HepG2 (cell line): ENCODE measurements at regions not wholly inside any gene's neighbourhood (a gene's known extent, or its start where the extent isn't known, plus 50 kb on each side); places are given as distances from the start of the nearest gene placed in this dataset.

Experiments
- ATAC-seq: fragments of 200-7000 bp; cut with Tn5 transposase; 3 replicates; pipeline ENCODE4 v1.9.1; 2020; ENCODE audit warnings: mild to moderate bottlenecking, moderate library complexity
- BruUV-seq: library from RNA; stranded (reverse); fragments of 400-500 nt; replicated peaks from 2 replicates; lab custom pipeline; 2021; lab: Mats Ljungman, UMichigan
- CTCF ChIA-PET: fragments of 300-600 bp; formaldehyde crosslinking; extraction: SDS; loops from one replicate; lab custom pipeline; 2021; ENCODE audit warnings: low total read pairs, inconsistent platforms, low intra/inter-chr PET ratio; lab: Yijun Ruan, JAX
- POLR2A ChIA-PET: fragments of 350-600 bp; sonication (Branson Sonifier 250); formaldehyde crosslinking; loops from one replicate; lab custom pipeline; 2020; ENCODE audit warnings: antibody characterized with exemption, inconsistent platforms; lab: Yijun Ruan, JAX
- DNase-seq: peaks from one replicate; pipeline ENCODE4 v3.0.0-alpha.2; 2015; ENCODE audit warnings: low spot score
- FAIRE-seq: peaks from 3 replicates; lab custom pipeline; 2011; peaks lifted over from hg19 to GRCh38; lab: Jason Lieb, UNC
- H2AFZ ChIP-seq: one replicate; pipeline ENCODE4 v1.6.1; 2011; ENCODE audit warnings: low read length, inconsistent platforms
- H3K27ac ChIP-seq: fragments of 300-600 bp; 3 replicates; pipeline ENCODE4 v1.8.0; 2011; ENCODE audit warnings: mixed run types, mild to moderate bottlenecking, mixed read lengths, low read length, inconsistent platforms; ENCODE audit not compliant: insufficient read depth; ENCODE audit errors: extremely low read length
- H3K27me3 ChIP-seq, 2 experiments: fragments of 200-600 bp in 1 of 2; 2 replicates in 1 of 2; 3 replicates in 1 of 2; pipeline versions ENCODE4 v1.6.0 to v1.8.0; 2011; ENCODE audit warnings: low read length in 2 of 2, mild to moderate bottlenecking in 2 of 2, moderate library complexity in 2 of 2, inconsistent platforms in 1 of 2; ENCODE audit not compliant: insufficient read depth in 2 of 2, control insufficient read depth in 1 of 2
- H3K36me3 ChIP-seq, 2 experiments: fragments of 200-600 bp in 1 of 2; replicated peaks in 1 of 2; 2 replicates in 1 of 2; 3 replicates in 1 of 2; pipeline versions ENCODE4 v1.5.1 to v1.8.0; 2011; ENCODE audit warnings: low read length in 2 of 2, inconsistent platforms in 1 of 2; ENCODE audit not compliant: insufficient read depth in 2 of 2, control insufficient read depth in 1 of 2
- H3K4me1 ChIP-seq: 2 replicates; pipeline ENCODE4 v1.5.1; 2012; ENCODE audit warnings: low read length, inconsistent platforms; ENCODE audit not compliant: insufficient read depth
- H3K4me2 ChIP-seq: 2 replicates; pipeline ENCODE4 v1.6.0; 2011; ENCODE audit warnings: low read depth, low read length, inconsistent platforms
- H3K4me3 ChIP-seq, 3 experiments: fragments of 200-600 bp in 1 of 3; sonication (generic), shearing (Covaris generic) in 1 of 3; replicated peaks in 1 of 3; 2 replicates each; pipeline ENCODE4 v1.5.1; 2011 to 2016; ENCODE audit warnings: low read length in 3 of 3, inconsistent platforms in 2 of 3, low read depth in 2 of 3, mild to moderate bottlenecking in 2 of 3, control low read depth in 1 of 3, mixed read lengths in 1 of 3; ENCODE audit not compliant: insufficient read depth in 1 of 3
- H3K79me2 ChIP-seq: one replicate; pipeline ENCODE4 v1.6.1; 2011; ENCODE audit warnings: low read length, inconsistent platforms; ENCODE audit not compliant: insufficient read depth
- H3K9ac ChIP-seq: 2 replicates; pipeline ENCODE4 v1.6.0; 2011; ENCODE audit warnings: mild to moderate bottlenecking, low read depth, low read length, inconsistent platforms; ENCODE audit not compliant: insufficient read depth
- H3K9me3 ChIP-seq: 2 replicates; pipeline ENCODE4 v1.5.1; 2012; ENCODE audit warnings: mild to moderate bottlenecking, low read length
- H4K20me1 ChIP-seq: 2 replicates; pipeline ENCODE4 v1.6.0; 2011; ENCODE audit warnings: inconsistent platforms, mild to moderate bottlenecking, low read length, moderate library complexity; ENCODE audit not compliant: insufficient read depth
- AKAP8 ChIP-seq: sonication (generic); formaldehyde crosslinking; IDR thresholded peaks from 2 replicates; pipeline ENCODE4 v1.5.1; 2020; ENCODE audit warnings: mild to moderate bottlenecking, missing genetic modification reagents
- BRD4 ChIP-seq: sonication (generic); formaldehyde crosslinking; IDR thresholded peaks from 2 replicates; pipeline ENCODE4 v1.4.0; 2020; ENCODE audit warnings: missing genetic modification reagents
- CEBPG ChIP-seq: IDR thresholded peaks from 2 replicates; pipeline ENCODE4 v1.6.1; 2016
- FUBP1 ChIP-seq: sonication (generic); formaldehyde crosslinking; IDR thresholded peaks from 2 replicates; pipeline ENCODE4 v1.5.1; 2020; ENCODE audit warnings: missing genetic modification reagents, mild to moderate bottlenecking, borderline replicate concordance
- GATAD1 ChIP-seq: IDR thresholded peaks from 2 replicates; pipeline ENCODE4 v1.6.1; 2016; ENCODE audit warnings: missing genetic modification reagents, missing compliant biosample characterization
- MED1 ChIP-seq: sonication (generic); formaldehyde crosslinking; IDR thresholded peaks from 2 replicates; pipeline ENCODE4 v1.4.0; 2020; ENCODE audit warnings: missing genetic modification reagents
- MTA1 ChIP-seq: sonication (generic); formaldehyde crosslinking; IDR thresholded peaks from 2 replicates; pipeline ENCODE4 v1.4.0; 2020; ENCODE audit warnings: missing genetic modification reagents, mild to moderate bottlenecking, borderline replicate concordance
- NCOA1 ChIP-seq: sonication (generic); formaldehyde crosslinking; IDR thresholded peaks from 2 replicates; pipeline ENCODE4 v1.9.0; 2021; ENCODE audit warnings: missing genetic modification reagents
- PCBP1 ChIP-seq: fragments of 200-400 bp; formaldehyde crosslinking; IDR thresholded peaks from 2 replicates; pipeline ENCODE4 v1.6.1; 2017; ENCODE audit warnings: mild to moderate bottlenecking, low read depth, low read length, borderline replicate concordance
- RAD51 ChIP-seq: fragments of 450-650 bp; IDR thresholded peaks from 2 replicates; pipeline ENCODE4 v1.6.1; 2016; ENCODE audit warnings: borderline replicate concordance
- TBP ChIP-seq: sonication (generic); formaldehyde crosslinking; IDR thresholded peaks from 2 replicates; pipeline ENCODE4 v1.5.0; 2020; ENCODE audit warnings: missing genetic modification reagents
- TCF12 ChIP-seq, 2 experiments: fragments of 450-650 bp in 1 of 2; sonication (generic) in 1 of 2; formaldehyde crosslinking in 1 of 2; IDR thresholded peaks; 2 replicates each; pipeline versions ENCODE4 v1.6.1 to v1.8.0; 2017 to 2022; ENCODE audit warnings: antibody characterized with exemption in 1 of 2, mild to moderate bottlenecking in 1 of 2, missing genetic modification reagents in 1 of 2, moderate library complexity in 1 of 2
- TEF ChIP-seq: sonication (generic); formaldehyde crosslinking; IDR thresholded peaks from 2 replicates; pipeline ENCODE4 v1.5.0; 2020; ENCODE audit warnings: missing genetic modification reagents
- ZBTB8A ChIP-seq: sonication (generic); formaldehyde crosslinking; IDR thresholded peaks from 2 replicates; pipeline ENCODE4 v1.4.0; 2020; ENCODE audit warnings: mild to moderate bottlenecking, low read depth, missing genetic modification reagents, borderline replicate concordance
- ZNF136 ChIP-seq: sonication (generic); formaldehyde crosslinking; IDR thresholded peaks from 2 replicates; pipeline ENCODE4 v1.8.1; 2022; ENCODE audit warnings: low read depth, mild to moderate bottlenecking, moderate library complexity, missing genetic modification reagents
- ZNF678 ChIP-seq: sonication (generic); formaldehyde crosslinking; IDR thresholded peaks from 2 replicates; pipeline ENCODE4 v1.4.0; 2020; ENCODE audit warnings: mild to moderate bottlenecking, missing genetic modification reagents
- WGBS: methylation state at CpG from one replicate; pipeline ENCODE4 v1.1.6; 2017; ENCODE audit warnings: low lambda C conversion rate; 5-methylcytosine and 5-hydroxymethylcytosine counted together
- in situ Hi-C: cut with HindIII; loops from 2 replicates; pipeline ENCODE4 v1.10.0; 2017; ENCODE audit warnings: low pct_unique_long_range_greater_than_20kb; ENCODE audit not compliant: extremely low pct_ligation_motif_present
- intact Hi-C: fragments of 100-400 bp; cut with micrococcal nuclease; formaldehyde crosslinking; loops from one replicate; pipeline ENCODE4 v1.10.0; 2022; ENCODE audit not compliant: unreplicated experiment

DNA sequence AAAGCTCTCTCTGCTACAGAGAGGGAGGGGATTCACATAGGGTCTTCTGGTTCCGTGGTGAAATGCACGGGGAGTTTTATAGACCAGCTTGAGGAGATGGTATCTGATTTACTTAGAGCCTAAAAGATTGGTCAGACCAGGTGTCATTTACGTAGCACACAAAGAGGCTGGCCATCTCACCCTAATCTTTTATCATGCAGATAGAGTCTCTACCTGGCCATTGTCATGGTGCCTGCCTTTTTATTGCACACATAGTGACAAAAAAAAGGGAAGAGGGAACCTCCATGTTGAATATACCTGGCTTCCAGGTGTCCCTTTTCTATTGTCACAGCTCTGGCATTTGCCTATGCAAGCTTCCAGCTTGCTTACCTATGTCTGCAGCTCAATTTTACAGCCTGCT is 1456.1 kb downstream of the GATA3 start:
- FAIRE-seq (no peak), DNase-seq (no peak), ATAC-seq (no peak)
- no peak overlapping the region for H3K4me2 ChIP-seq
- H2AFZ ChIP-seq: no peak overlapping the region
- in situ Hi-C loops: no loop called here
- no peak overlapping the region for H3K4me3 ChIP-seq
- ChIA-PET CTCF (no interaction called here), POLR2A (no interaction called here)
- H3K9me3 ChIP-seq: peaks cover 92% of the 10 kb centered on the region
- no peaks in the 10 kb centered on the region for H3K27me3 ChIP-seq
- WGBS: 0% methylated on average over 3 of the region's 3 CpGs
- intact Hi-C loops: no loop called here
- TF ChIP-seq TCF12 (IDR thresholded peaks at IDR 0.05): no peak
- TF ChIP-seq TCF12 (CRISPR knock-in tag; IDR thresholded peaks at IDR 0.05): no peak
- no peak for TF ChIP-seq FUBP1 (CRISPR knock-in tag)
- TF ChIP-seq MED1 (CRISPR knock-in tag): no peak
- no peak for TF ChIP-seq AKAP8 (CRISPR knock-in tag)
- TF ChIP-seq GATAD1 (CRISPR knock-in tag): no peak
- no peak for TF ChIP-seq RAD51
- no peak for TF ChIP-seq BRD4 (CRISPR knock-in tag)
- no peak for TF ChIP-seq TEF (CRISPR knock-in tag)
- no peak for TF ChIP-seq CEBPG (CRISPR knock-in tag)
- TF ChIP-seq ZNF136 (CRISPR knock-in tag): no peak
- TF ChIP-seq NCOA1 (CRISPR knock-in tag): no peak
- no peak for TF ChIP-seq MTA1 (CRISPR knock-in tag)
- TF ChIP-seq ZBTB8A: no peak
- no peak for TF ChIP-seq PCBP1
- no peak for TF ChIP-seq ZNF678 (CRISPR knock-in tag)
- TF ChIP-seq TBP (CRISPR knock-in tag): no peak
- H4K20me1 ChIP-seq: no peaks in the 10 kb centered on the region
- no TSS peak for BruUV-seq
- no peaks in the 10 kb centered on the region for H3K36me3 ChIP-seq
- H3K9ac ChIP-seq: no peak overlapping the region
- H3K4me1 ChIP-seq: no peaks in the 10 kb centered on the region
- H3K27ac ChIP-seq: no peak overlapping the region
- no peaks in the 10 kb centered on the region for H3K79me2 ChIP-seq
